SU-DHL-6 (cell line): ENCODE measurements at regions not wholly inside any gene's neighbourhood (a gene's known extent, or its start where the extent isn't known, plus 50 kb on each side); places are given as distances from the start of the nearest gene placed in this dataset.

Source experiments
- H2AFZ ChIP-seq: fragments of 200-600 bp; sonication (generic); 2 replicates; pipeline ENCODE4 v1.6.1; 2014; ENCODE audit warnings: low read depth, mild to moderate bottlenecking, moderate library complexity, mixed read lengths, antibody characterized with exemption, low read length; ENCODE audit not compliant: severe bottlenecking
- H3F3A ChIP-seq: fragments of 200-600 bp; shearing (Covaris generic); 2 replicates; pipeline ENCODE4 v1.6.0; 2016; ENCODE audit warnings: antibody characterized with exemption, mild to moderate bottlenecking; ENCODE audit not compliant: insufficient read depth
- H3K27ac ChIP-seq: fragments of 200-600 bp; sonication (generic); 2 replicates; pipeline ENCODE4 v1.5.1; 2016; ENCODE audit warnings: low read depth, mild to moderate bottlenecking, low read length, moderate library complexity, mixed read lengths
- H3K27me3 ChIP-seq: fragments of 200-600 bp; sonication (generic), shearing (Covaris generic); 2 replicates; pipeline ENCODE4 v1.6.0; 2014; ENCODE audit warnings: mild to moderate bottlenecking, low read length
- H3K36me3 ChIP-seq: fragments of 200-600 bp; sonication (generic); 2 replicates; pipeline ENCODE4 v1.6.1; 2014; ENCODE audit warnings: mild to moderate bottlenecking, low read length, mixed read lengths
- H3K4me2 ChIP-seq: fragments of 300-600, 200-600 bp; shearing (Covaris generic), sonication (generic); 2 replicates; pipeline ENCODE4 v1.6.0; 2014; ENCODE audit warnings: low read length, low read depth, mild to moderate bottlenecking; ENCODE audit not compliant: poor library complexity, severe bottlenecking
- H3K4me3 ChIP-seq: fragments of 200-600 bp; sonication (generic); 2 replicates; pipeline ENCODE4 v1.5.1; 2014; ENCODE audit warnings: antibody characterized with exemption, low read length, mild to moderate bottlenecking, mixed read lengths; ENCODE audit not compliant: insufficient read depth, poor library complexity, severe bottlenecking
- H3K79me2 ChIP-seq: fragments of 200-600 bp; sonication (generic); 2 replicates; pipeline ENCODE4 v1.6.1; 2014; ENCODE audit warnings: mild to moderate bottlenecking, low read length, moderate library complexity; ENCODE audit not compliant: insufficient read depth
- H3K9ac ChIP-seq: fragments of 200-600 bp; sonication (generic); 2 replicates; pipeline ENCODE4 v1.7.0; 2014; ENCODE audit warnings: mild to moderate bottlenecking, low read length
- H3K9me2 ChIP-seq: fragments of 200-600 bp; sonication (generic); replicated peaks from 2 replicates; pipeline ENCODE4 v1.6.1; 2014; ENCODE audit warnings: low read length; ENCODE audit not compliant: insufficient read depth
- H3K9me3 ChIP-seq: fragments of 200-600 bp; sonication (generic); 2 replicates; pipeline ENCODE4 v1.6.1; 2014; ENCODE audit warnings: low read length, mixed read lengths; ENCODE audit not compliant: insufficient read depth
- H4K20me1 ChIP-seq: fragments of 200-600 bp; sonication (generic); 2 replicates; pipeline ENCODE4 v1.6.1; 2014; ENCODE audit warnings: low read depth, mild to moderate bottlenecking, antibody characterized with exemption, low read length, moderate library complexity, mixed read lengths
- EZH2phosphoT487 ChIP-seq: fragments of 200-600 bp; sonication (generic), shearing (Covaris generic); conservative IDR thresholded peaks from 2 replicates; pipeline ENCODE4 v1.6.1; 2018; ENCODE audit warnings: mild to moderate bottlenecking, antibody characterized with exemption, low read length, moderate library complexity, mixed read lengths
- TF ChIP-seq, protein P1 (sequence below): fragments of 200-600 bp; sonication (generic); IDR thresholded peaks from one replicate; pipeline ENCODE4 v1.5.1; 2017; ENCODE audit warnings: antibody characterized with exemption, mild to moderate bottlenecking, low read length, moderate library complexity; ENCODE audit not compliant: insufficient read depth, poor library complexity, severe bottlenecking

DNA sequence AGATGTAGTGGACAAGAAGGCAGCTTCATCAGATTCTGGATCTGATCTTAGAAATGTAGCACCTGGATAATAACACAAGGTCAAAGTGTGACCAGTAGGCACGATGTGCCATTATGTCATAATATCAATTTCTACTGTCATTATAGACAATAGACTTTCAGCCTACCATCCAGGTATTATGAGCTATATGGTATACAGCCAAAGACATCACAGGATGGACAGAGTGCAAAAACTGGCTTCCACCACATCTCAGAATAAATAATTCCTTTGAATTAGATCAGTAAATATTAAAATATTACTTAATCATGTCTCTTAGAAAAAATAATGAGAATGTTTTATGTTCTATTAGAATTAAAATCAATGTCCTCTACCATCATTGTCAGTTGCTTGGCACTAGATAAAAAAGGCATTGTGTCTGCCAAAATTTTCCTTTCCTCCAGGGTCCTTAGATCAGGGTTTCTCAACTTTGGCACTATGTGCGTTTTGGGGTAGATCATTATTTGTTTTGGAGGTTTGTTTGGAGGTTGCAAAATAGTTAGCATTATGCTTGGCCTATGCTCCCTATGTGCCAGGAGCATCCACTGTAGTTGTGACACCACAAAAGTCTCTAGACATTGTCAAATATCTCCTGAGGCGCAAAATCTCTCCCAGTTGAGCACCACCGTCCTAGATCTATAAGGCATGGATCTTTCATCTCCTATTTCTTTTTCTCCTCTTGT lies 86.7 kb upstream of the NRIP1 start:
- Histone ChIP-seq H3K4me3 (no peak overlapping the region), H3K36me3 (no peaks in the 10 kb centered on the region), H4K20me1 (no peaks in the 10 kb centered on the region), H3K27me3 (no peaks in the 10 kb centered on the region), H3K9me3 (no peaks in the 10 kb centered on the region), H3K27ac (no peak overlapping the region), H3F3A (no peaks in the 10 kb centered on the region), H2AFZ (no peak overlapping the region), H3K9ac (no peak overlapping the region), H3K9me2 (no peaks in the 10 kb centered on the region), H3K79me2 (no peaks in the 10 kb centered on the region), H3K4me2 (no peak overlapping the region)
- TF ChIP-seq EZH2phosphoT487, result no peak
- TF ChIP-seq, protein P1, sequence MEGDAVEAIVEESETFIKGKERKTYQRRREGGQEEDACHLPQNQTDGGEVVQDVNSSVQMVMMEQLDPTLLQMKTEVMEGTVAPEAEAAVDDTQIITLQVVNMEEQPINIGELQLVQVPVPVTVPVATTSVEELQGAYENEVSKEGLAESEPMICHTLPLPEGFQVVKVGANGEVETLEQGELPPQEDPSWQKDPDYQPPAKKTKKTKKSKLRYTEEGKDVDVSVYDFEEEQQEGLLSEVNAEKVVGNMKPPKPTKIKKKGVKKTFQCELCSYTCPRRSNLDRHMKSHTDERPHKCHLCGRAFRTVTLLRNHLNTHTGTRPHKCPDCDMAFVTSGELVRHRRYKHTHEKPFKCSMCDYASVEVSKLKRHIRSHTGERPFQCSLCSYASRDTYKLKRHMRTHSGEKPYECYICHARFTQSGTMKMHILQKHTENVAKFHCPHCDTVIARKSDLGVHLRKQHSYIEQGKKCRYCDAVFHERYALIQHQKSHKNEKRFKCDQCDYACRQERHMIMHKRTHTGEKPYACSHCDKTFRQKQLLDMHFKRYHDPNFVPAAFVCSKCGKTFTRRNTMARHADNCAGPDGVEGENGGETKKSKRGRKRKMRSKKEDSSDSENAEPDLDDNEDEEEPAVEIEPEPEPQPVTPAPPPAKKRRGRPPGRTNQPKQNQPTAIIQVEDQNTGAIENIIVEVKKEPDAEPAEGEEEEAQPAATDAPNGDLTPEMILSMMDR, result no peak

DNA sequence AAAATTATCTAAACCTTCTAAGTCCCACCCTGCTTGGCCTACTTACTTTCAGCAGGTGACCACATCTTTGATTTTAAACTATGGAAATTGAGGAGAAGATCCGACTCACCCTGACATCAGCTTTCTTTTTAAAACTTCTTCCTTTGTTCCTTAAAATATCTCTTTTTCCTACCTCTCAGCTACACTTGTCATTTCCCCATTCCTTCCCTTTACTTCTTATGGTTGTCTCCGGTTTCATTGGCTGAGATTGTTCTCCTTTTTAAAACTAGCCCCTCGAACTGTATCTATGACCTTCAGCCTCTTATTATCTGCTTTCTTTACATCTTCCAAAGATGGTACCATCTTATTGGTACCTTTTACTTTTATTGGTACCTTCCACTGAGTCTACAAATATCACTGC lies 87.8 kb upstream of the NRIP1 start:
- no peak overlapping the region for H3K4me3 ChIP-seq
- H2AFZ ChIP-seq, result no peak overlapping the region
- no peaks in the 10 kb centered on the region for H3K79me2 ChIP-seq
- H3K9me3 ChIP-seq, result no peaks in the 10 kb centered on the region
- H4K20me1 ChIP-seq, result no peaks in the 10 kb centered on the region
- no peaks in the 10 kb centered on the region for H3K9me2 ChIP-seq
- no peak overlapping the region for H3K27ac ChIP-seq
- no peaks in the 10 kb centered on the region for H3K27me3 ChIP-seq
- H3F3A ChIP-seq, result no peaks in the 10 kb centered on the region
- no peak overlapping the region for H3K9ac ChIP-seq
- no peak overlapping the region for H3K4me2 ChIP-seq
- no peaks in the 10 kb centered on the region for H3K36me3 ChIP-seq
- no peak for TF ChIP-seq EZH2phosphoT487
- TF ChIP-seq, protein P1, result no peak

DNA sequence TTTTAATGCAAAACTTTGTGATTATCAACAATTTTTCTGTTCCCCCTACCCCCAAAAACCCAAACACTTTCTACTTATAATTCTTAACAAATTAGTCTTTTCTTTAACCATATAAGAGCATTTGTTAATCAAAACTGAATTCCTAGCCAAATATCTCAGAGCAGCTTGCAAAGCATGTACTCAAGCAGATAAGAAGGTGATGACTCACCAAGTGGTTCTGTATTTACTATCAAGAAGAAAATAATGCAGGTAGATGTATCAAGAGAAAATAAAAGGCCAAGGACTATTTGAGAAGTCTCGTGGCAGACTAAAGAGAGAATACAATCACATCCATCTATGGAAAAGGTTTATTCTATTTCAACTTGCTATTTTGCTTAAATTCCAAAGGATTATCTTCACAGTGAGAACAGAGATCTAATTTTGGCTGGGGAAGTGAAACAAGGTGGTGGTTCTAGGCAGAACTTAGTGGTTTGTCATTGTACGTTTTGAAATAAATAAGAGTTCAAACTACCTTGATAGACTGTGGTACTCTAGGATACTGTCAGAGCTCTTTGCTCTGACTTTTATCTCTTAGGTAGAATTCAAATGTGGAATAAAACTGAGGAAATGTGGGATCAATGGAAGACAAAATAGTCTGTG lies 94.7 kb upstream of the NRIP1 start:
- H4K20me1 ChIP-seq, result no peaks in the 10 kb centered on the region
- H3K9ac ChIP-seq, result no peak overlapping the region
- H2AFZ ChIP-seq, result no peak overlapping the region
- no peaks in the 10 kb centered on the region for H3K36me3 ChIP-seq
- H3K4me3 ChIP-seq, result no peak overlapping the region
- no peak overlapping the region for H3K4me2 ChIP-seq
- no peaks in the 10 kb centered on the region for H3K79me2 ChIP-seq
- H3K9me2 ChIP-seq, result no peaks in the 10 kb centered on the region
- H3K9me3 ChIP-seq, result no peaks in the 10 kb centered on the region
- TF ChIP-seq, protein P1, result no peak
- TF ChIP-seq EZH2phosphoT487, result no peak
- no peaks in the 10 kb centered on the region for H3F3A ChIP-seq
- H3K27me3 ChIP-seq, result no peaks in the 10 kb centered on the region
- H3K27ac ChIP-seq, result no peak overlapping the region
